Ovary (tissue), 7 donors: ENCODE measurements at regions not wholly inside any gene's neighbourhood (a gene's known extent, or its start where the extent isn't known, plus 50 kb on each side); places are given as distances from the start of the nearest gene placed in this dataset.

Experiments used
- DNase-seq, 5 donors: peaks; one replicate each; pipeline ENCODE4 v3.0.0-alpha.2; 2019 to 2020
- H3K27ac ChIP-seq, 2 donors: fragments of 200-600 bp; one replicate each; pipeline versions ENCODE4 v1.5.1 to v1.8.0; 2019 to 2022
- H3K27me3 ChIP-seq: fragments of 200-600 bp; one replicate; pipeline ENCODE4 v1.8.0; 2022
- H3K36me3 ChIP-seq: fragments of 200-600 bp; sonication (generic); one replicate; pipeline ENCODE4 v1.5.1; 2019
- H3K4me1 ChIP-seq: one replicate; pipeline ENCODE4 v1.8.1; 2013; ENCODE audit warnings: mild to moderate bottlenecking, moderate library complexity; ENCODE audit not compliant: insufficient read depth
- H3K4me3 ChIP-seq: fragments of 200-600 bp; sonication (generic); one replicate; pipeline ENCODE4 v1.5.1; 2017
- H3K9me3 ChIP-seq, 2 donors: fragments of 200-600 bp in 1 of 2; sonication (generic) in 1 of 2; one replicate each; pipeline versions ENCODE4 v1.5.1 to v1.8.1; 2013 to 2019; ENCODE audit warnings: mild to moderate bottlenecking in 1 of 2, moderate library complexity in 1 of 2
- EP300 ChIP-seq: sonication (generic); formaldehyde crosslinking; IDR thresholded peaks from one replicate; pipeline ENCODE4 v1.6.1; 2017; ENCODE audit warnings: antibody characterized with exemption
- POLR2A ChIP-seq: fragments of 450-650 bp; IDR thresholded peaks from one replicate; pipeline ENCODE4 v1.6.1; 2017; ENCODE audit warnings: antibody characterized with exemption, mild to moderate bottlenecking, moderate library complexity
- WGBS, 3 donors: extraction: QIAGEN DNeasy Blood & Tissue Kit in 1 of 3; methylation state at CpG; one replicate each; pipeline versions ENCODE4 v1.1.5 to v1.1.7; 2013 to 2017; 5-methylcytosine and 5-hydroxymethylcytosine counted together
- intact Hi-C, 4 donors: fragments of 100-400 bp; cut with DNase I; formaldehyde crosslinking; loops; one replicate each; pipeline versions ENCODE4 v1.11.0 to v1.15.1; 2022 to 2023
- TF ChIP-seq, protein P1 (sequence below), 3 donors: fragments of 450-650 bp in 2 of 3; fragments of 200-600 bp in 1 of 3; IDR thresholded peaks; one replicate each; pipeline versions ENCODE4 v1.5.1 to v1.8.0; 2016 to 2022; ENCODE audit warnings: antibody characterized with exemption in 3 of 3, mild to moderate bottlenecking in 1 of 3
- donor health status: DM: no; HTN: no; CAD: no; lungs with moderate emphysema.
- donor health status: DM: no; HTN: no; CAD: no.
- donor health status: Bipolar disorder and iron deficiency.
- donor health status: DM: no; HTN: no; CAD: no.
- donor health status: DM: yes; HTN: yes; CAD: no.

GRCh38 chrX:40460926-40461325 lies 119.8 kb upstream of the ATP6AP2 start:
- Histone ChIP-seq H3K4me3 (no peak overlapping the region), H3K36me3 (no peaks in the 10 kb centered on the region), H3K27ac (no peak overlapping the region), H3K9me3 (no peaks in the 10 kb centered on the region), H3K27me3 (no peaks in the 10 kb centered on the region), H3K4me1 (no peaks in the 10 kb centered on the region)
- 62 to 74% (median 67%) methylated on average over 5 of the region's 5 CpGs for WGBS, 3 donors
- TF ChIP-seq, protein P1, sequence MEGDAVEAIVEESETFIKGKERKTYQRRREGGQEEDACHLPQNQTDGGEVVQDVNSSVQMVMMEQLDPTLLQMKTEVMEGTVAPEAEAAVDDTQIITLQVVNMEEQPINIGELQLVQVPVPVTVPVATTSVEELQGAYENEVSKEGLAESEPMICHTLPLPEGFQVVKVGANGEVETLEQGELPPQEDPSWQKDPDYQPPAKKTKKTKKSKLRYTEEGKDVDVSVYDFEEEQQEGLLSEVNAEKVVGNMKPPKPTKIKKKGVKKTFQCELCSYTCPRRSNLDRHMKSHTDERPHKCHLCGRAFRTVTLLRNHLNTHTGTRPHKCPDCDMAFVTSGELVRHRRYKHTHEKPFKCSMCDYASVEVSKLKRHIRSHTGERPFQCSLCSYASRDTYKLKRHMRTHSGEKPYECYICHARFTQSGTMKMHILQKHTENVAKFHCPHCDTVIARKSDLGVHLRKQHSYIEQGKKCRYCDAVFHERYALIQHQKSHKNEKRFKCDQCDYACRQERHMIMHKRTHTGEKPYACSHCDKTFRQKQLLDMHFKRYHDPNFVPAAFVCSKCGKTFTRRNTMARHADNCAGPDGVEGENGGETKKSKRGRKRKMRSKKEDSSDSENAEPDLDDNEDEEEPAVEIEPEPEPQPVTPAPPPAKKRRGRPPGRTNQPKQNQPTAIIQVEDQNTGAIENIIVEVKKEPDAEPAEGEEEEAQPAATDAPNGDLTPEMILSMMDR (IDR thresholded peaks at IDR 0.05): no peak
- TF ChIP-seq EP300 (no peak), POLR2A (no peak)
- intact Hi-C loops: no loop called here
- no peak for DNase-seq

- Histone ChIP-seq H3K9me3 (no peaks in the 10 kb centered on the region), H3K36me3 (no peaks in the 10 kb centered on the region), H3K4me1 (no peaks in the 10 kb centered on the region), H3K27me3 (no peaks in the 10 kb centered on the region), H3K27ac (no peak overlapping the region), H3K4me3 (no peak overlapping the region)
- intact Hi-C loops: loop anchor here in 1 of 4 donors (10.0 kb wide), 1 partner anchor 185 kb away; no protein-coding TSS in a partner anchor
- 61 to 74% (median 66%) methylated on average over 5 of the region's 5 CpGs for whole genome bisulfite sequencing, 3 donors
- TF ChIP-seq, protein P1 (IDR thresholded peaks at IDR 0.05): no peak
- no peak for TF ChIP-seq EP300
- no peak for TF ChIP-seq POLR2A
- DNase-seq: no peak
Measured at GRCh38 chrX:40459571-40460158, 121.1 kb upstream of the ATP6AP2 start.

- Histone ChIP-seq H3K4me3 (no peak overlapping the region), H3K9me3 (no peaks in the 10 kb centered on the region), H3K27ac (no peak overlapping the region), H3K27me3 (no peaks in the 10 kb centered on the region), H3K36me3 (no peaks in the 10 kb centered on the region), H3K4me1 (no peaks in the 10 kb centered on the region)
- no peak for TF ChIP-seq EP300
- no peak for TF ChIP-seq POLR2A
- TF ChIP-seq, protein P1 (IDR thresholded peaks at IDR 0.05): no peak
- intact Hi-C loops: loop anchor here in 1 of 4 donors (10.0 kb wide), 1 partner anchor 183 kb away; no protein-coding TSS in a partner anchor
- DNase-seq: no peak
Measured at GRCh38 chrX:40457406-40457805, 123.4 kb upstream of the ATP6AP2 start.

DNA sequence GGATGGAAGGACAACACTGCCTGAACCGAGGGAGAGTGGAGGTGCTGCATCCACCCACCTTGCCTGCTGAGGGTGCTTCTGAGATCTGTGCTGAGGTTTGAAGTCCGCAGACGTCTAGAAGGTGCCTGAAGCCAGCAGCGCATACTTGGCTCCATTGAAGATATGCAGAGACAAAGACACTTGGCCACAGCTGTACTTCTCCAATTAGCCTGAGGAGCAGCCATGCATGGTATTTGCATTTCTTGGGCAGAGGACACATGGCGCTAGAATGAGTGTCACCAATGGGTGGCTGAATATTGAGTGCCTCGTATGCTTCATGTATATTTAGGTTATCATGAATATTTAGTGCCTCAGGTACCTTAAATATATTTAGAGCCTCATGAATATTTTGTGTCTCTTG lies 128.7 kb upstream of the ATP6AP2 start:
- no peak for DNase-seq
- peaks cover 2% of the 10 kb centered on the region for H3K4me1 ChIP-seq
- H3K27me3 ChIP-seq: no peaks in the 10 kb centered on the region
- intact Hi-C loops: loop anchor here in 1 of 4 donors (10.0 kb wide), 1 partner anchor 177 kb away; no protein-coding TSS in a partner anchor
- 84 to 89% (median 85%) methylated on average over 6 of the region's 6 CpGs for WGBS, 3 donors
- TF ChIP-seq EP300: no peak
- TF ChIP-seq, protein P1 (IDR thresholded peaks at IDR 0.05): no peak
- no peak for TF ChIP-seq POLR2A
- no peaks in the 10 kb centered on the region for H3K9me3 ChIP-seq
- H3K27ac ChIP-seq: no peak overlapping the region
- H3K36me3 ChIP-seq: no peaks in the 10 kb centered on the region
- no peak overlapping the region for H3K4me3 ChIP-seq
